Femur (tissue), 1 donor: ENCODE measurements at regions not wholly inside any gene's neighbourhood (a gene's known extent, or its start where the extent isn't known, plus 50 kb on each side); places are given as distances from the start of the nearest gene placed in this dataset.

Experiments used
- DNase-seq: peaks from one replicate; pipeline ENCODE4 v3.0.0-alpha.2; 2017

DNA sequence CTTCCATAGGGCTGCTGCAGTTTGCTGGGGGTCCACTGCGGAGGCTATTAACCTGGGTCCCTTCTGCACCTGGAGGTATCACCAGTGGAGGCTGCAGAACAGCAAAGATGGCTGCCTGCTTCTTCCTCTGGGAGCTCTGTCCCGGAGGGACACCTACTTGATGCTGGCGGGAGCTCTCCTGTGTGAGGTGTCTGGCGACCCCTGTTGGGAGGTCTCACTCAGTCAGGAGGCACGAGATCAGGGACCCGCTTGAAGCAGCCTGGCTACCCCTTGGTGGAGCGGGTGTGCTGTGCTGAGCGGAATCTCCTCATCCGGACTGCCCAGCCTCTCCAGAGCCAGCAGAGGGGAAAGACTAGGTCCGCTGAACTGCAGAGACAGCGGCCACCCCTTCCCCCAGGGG lies 56.0 kb upstream of the CTXND1 start:
- DNase-seq, result no peak

DNA sequence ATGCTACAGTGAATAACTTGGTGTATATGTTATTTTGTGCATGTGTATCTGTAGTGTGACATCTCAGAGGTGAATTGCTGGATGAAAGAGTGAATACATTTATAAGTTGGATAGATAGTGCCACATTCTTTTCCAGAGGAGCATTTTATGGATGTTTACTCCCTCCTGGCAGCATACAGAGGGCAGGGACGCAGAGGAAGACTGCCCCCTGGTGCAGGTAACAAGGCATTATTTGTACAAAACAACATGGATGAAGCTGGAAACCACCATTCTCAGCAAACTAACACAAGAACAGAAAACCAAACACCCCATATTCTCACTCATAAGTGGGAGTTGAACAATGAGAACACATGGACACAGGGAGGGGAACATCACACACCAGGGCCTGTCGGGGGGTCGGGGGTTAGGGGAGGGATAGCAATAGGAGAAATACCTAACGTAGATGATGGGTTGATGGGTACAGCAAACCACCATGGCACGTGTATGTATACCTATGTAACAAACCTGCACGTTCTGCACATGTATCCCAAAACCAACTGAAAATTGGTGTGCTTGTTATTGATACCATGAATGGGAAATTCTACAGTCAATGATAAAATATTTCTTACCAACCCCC lies 57.9 kb upstream of the CTXND1 start:
- no peak for DNase-seq

DNA sequence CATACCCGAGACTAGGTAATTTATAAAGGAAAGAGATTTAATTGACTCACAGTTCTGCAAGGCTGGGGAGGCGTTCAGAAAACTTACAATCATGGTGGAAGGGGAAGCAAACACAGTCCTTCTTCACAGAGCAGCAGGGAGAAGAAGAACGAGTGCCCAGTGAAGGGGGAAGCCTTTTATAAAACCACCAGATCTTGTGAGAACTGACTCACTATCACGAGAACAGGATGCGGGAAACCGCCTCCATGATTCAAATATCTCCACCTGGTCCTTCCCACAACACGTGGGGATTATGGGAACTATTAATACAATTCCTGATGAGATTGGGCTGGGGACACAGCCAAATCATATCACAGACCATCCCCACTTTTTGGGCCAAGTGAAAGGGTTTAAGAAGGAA lies 58.8 kb upstream of the CTXND1 start:
- no peak for DNase-seq

DNA sequence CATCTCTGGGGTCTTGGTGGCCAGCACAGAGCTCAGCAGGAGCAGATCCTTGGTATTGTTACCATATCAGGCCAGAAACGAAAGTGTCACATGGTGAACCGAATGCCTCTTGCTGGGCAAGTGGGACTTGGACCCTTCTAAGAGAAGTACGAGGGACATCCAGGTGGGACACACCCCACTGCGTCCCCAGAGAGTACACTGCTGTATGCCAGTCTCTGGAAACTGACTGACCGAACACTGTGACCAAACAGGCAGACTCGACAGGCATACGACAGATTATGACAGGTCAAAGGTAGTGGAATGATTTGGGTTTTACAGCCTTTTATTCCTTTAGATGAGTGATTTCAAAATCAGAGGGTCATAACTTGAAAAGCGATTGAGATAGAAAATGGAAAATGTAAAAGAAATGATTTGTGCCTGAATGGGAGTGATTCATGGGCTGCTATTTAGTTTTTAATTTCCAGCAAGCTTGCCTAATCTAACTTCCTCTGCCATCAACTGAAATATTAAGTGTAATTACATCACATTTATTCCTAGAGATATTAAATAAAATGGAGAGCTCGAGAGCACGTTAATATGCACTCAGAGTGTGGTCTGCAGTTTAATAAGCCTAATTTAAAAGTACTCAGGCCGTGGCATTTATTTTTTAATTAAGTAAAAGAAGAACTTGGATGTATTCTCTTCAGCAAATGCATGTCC lies 63.4 kb upstream of the CTXND1 start:
- no peak for DNase-seq

DNA sequence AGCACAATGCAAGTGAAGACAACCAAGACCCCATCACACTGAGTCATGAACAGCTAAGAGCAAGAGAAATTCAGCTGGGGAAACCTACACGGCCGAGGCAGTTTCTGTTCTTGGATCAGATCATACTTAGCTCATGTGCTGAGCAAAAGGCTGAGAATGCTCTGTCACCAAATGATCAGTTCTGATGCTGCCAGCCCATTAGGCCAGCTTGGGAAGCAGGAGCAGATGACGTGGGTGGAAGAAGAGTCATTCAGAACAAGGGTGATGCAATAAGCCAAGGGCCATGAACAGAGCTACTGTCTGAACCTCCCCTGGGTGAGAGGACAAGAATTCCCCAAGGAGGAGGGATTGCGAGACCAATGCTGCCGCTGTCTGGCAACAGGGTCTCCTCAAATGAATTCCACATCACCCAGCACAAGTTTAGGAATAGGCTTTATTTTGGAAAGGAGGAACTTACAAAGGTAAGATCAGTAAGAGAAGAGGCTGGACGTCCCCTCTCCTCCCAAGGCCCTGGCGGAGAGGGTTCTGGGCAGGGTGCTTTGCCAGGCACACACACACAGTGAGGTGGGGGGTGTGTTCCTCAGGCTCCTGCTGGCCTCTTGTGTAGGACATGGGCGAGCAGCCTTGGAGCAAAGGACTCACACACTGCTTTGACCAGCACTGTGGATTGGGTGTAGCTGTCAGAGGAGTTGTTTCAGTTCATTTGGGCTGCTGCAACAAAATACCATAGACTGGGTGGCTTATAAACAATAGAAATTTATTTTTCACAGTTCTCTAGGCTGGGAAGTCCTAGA lies 65.6 kb upstream of the CTXND1 start:
- no peak for DNase-seq

DNA sequence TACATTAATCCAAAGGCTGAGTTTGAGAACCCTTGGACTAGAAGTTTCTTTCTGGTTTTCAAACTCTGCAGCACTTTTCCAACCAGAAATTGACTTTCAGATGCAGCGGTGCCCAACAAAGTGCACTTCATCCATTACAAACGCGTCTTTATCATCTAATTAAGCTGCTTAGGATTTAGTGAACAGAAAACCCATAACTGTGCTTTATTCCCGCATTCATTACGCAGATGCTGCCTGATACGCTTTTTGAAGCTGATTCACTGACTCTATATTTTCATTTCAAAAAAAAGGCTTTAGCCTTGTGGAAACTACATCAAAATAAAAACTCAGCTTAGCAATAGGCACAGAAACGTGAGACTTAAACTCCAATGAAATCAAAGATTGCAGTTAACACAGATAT lies 69.8 kb upstream of the CTXND1 start:
- DNase-seq, result no peak

DNA sequence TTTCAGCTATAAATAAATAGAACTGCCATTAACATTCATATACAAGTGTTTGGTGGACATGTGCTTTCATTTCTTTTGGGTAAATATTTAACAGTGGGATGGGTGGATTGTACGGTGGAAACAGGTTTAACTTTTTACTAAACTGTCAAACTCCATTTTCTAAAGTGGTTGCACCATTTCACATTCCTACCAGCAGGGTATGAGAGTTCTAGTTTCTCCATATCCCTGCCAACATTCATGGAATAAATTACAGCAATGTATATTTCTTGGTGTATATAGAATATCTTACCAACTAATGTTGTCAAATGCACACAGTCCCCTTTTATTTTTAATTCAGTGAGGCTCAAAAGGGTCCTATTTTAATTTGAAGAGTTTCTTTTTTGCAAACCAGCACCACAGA lies 71.3 kb upstream of the CTXND1 start:
- no peak for DNase-seq

DNA sequence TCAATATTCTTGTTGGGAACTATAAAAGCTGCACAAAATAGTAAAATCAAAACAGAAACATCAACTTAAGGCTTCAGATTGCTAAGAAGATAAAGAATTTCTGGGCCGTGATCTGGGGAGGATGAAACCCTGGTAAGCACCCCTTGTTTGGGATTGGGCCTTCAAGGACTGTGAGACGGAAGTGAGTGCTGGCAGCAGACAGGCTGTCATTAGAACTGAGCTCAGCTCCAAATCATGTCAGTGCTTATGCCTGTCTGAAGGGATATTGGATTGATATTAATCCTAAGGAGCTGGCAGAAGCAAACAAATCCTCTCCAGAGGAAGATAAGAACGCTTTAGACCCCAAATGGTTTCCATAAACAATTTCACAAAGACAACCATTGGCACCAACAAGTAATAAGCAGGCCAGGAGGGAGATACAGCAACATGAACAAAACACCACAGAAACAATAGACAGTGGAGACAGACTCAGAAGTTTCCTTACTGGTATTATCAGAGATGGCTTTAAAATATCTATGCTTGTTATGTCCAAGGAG lies 72.6 kb upstream of the CTXND1 start:
- no peak for DNase-seq

DNA sequence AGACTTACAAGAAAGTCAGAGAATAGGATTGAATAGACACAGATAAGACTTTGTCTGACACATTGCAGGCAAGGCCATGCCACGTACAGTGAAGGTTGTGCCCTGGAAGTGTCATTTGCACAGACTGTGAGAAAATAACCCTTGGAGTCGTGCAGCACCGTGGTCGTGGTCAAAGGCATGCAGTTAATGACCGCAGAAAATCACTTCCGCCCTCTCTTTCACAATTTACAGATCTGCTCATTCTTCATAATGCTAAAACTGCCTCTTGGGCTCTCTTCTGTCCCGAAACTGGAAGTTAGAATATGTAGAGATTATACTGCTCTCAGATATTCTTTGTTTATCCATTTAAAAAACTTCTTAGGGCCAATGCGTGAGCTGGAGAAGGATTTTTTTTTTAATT lies 73.2 kb upstream of the CTXND1 start:
- no peak for DNase-seq

DNA sequence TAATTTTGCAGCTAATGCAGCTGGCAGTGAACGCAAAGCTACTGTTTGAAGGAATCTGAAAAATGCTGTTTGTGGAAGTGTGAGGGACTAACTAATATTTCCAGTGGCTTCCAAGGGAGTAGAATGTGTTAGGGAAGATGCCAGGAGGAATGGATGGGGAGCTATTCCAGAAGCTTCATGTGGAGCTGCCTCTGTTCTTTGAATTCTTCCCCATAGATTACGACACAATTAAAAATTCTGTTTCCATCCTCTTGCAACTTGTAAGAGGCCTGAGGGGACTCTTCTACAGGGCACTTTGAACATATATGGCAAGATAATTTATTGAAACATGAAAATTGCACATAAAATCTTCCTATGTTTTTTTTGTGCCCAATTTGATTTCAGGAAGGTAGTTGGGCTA lies 74.3 kb upstream of the CTXND1 start:
- DNase-seq, result no peak

DNA sequence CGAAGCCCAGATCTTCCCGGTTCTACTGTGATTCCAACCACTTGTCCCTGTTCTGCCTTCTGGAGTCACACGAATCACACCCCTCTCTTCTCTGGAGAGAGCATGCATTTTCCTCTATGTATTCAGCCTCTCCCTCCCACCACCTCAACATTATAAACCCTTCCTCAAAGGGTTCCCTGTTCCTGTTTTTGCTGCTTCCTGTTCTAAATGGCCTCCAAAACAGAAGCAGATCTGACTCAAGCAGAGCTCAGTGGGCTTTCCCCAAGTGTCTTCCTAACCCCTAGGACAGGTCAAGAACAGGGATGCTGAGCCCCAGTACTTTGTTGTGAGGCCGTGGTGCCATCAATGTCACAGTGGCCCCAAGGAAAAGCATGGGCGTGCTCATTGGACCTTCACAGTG lies 75.7 kb upstream of the ARNT2 start:
- DNase-seq, result no peak

DNA sequence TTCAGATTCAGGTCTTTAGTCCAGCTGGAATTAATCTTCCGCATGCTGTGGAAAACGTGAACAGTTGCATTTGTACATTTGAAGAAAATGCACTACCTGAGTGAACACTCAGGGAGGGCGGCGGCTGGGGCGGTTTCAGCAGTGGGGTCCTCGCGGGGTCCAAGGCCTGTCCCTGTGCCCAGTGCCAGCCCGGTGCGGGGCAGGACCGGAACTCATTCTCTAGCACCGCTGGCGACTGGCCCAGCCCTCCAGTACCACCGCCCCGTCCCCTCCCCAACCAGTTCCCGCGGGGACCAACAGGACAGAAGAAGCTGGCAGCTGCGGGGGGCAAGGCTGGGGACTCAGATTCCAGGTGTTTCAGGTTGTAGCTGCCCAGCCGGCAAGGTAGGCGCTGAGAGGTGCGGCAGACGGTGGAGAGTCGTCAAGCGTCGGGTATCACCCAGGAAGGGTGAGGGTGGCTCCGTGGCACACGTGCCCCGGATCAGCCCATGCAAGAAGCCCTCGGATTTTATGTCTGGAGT lies 72.2 kb upstream of the ARNT2 start:
- no peak for DNase-seq

DNA sequence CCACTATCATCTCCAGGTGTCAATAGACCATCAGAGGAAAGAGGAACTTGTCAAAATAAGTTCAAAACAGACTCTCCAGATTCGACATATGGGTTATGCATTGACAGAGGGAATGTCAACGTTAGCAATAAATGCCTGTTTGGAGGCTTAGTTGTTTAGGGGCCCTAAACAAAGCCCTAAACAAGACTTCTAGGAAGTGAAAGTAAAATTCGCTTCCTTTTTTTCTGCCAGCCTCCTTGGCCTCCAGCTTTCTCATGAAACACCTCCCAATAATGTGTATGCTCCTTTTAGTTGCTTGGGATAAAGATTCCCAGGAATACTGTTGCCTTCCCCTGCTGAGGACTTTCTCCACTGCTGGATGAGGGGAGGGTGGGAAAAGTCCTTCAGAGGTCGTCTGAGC lies 70.9 kb upstream of the ARNT2 start:
- DNase-seq, result no peak

DNA sequence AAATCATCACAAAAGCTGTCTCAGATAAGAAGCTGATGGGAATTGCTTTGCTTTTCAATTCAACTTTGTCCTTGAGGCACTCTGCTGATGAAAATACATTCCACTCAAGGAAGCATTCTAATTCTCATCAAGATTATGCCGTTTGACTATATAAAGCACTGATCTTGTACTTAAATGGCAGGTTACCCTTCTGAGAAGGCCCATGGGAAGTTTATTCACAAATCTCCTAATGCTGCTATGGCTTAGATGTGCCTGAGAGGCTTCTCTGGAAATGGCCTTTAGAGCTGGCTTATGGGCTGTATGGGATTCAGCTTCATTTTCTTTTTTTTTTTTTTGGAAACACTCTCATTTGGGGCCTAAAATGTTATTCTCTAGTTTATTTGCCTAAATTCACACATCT lies 69.7 kb upstream of the ARNT2 start:
- no peak for DNase-seq

DNA sequence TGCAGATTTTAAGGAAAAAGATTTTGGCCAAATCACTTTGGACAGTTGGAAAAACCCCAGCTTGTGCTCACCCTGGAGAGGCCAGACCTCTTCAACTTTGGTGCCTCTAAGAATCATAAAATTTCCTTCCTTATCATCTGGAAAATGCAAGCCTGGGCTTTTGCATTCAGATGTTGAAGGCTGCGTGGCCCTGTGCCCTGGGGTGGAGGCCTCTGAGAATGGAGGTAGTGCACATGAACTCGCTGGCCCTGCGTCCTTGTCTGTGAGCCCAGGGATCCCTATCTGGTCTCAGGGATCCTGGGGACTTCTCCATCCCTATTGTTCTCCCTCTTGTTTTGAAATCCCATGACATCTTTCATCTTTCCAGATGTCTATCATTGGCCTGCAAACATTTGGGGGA lies 64.6 kb upstream of the ARNT2 start:
- DNase-seq, result no peak

DNA sequence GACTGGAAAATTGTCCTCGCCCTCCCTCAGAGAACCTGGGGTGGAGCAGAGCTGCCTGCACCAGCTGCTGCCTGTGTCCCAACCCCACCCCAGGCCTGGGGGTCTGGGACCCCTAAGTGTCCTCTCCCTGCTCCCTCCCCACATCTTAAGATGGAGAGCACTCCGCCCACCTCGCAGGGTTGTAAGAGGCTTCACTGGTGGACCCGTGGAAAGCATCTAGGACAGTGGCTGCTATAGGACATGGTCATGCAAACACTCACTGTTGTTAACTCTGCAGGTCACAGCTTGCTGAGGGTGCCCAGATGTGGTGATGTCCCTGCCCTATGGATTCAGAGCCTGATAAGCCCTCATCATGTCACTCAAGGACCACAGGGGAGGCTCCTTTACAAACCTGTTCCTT lies 62.0 kb upstream of the ARNT2 start:
- no peak for DNase-seq

DNA sequence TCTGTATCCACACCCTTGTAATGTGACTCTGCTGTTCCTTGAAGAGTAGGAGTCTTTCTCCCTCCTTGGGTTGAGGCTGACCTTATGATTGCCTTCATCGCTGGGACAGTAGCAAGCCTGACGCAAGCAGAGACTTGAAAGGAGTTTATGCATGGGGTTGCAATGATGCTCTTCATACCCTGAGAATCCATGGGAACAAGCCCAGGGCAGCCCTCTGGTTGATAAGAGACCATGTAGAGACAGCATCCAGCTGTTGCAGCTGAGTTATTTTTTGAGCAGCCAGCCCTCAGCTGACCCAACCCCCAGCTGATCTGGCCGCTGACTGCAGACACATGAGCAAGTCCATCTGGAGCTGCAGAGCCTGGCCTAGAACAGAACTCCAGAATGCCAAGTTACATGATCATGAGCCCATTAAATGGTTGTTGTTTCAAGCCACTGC lies 60.6 kb upstream of the ARNT2 start:
- peak; percentile 40 for DNase-seq

DNA sequence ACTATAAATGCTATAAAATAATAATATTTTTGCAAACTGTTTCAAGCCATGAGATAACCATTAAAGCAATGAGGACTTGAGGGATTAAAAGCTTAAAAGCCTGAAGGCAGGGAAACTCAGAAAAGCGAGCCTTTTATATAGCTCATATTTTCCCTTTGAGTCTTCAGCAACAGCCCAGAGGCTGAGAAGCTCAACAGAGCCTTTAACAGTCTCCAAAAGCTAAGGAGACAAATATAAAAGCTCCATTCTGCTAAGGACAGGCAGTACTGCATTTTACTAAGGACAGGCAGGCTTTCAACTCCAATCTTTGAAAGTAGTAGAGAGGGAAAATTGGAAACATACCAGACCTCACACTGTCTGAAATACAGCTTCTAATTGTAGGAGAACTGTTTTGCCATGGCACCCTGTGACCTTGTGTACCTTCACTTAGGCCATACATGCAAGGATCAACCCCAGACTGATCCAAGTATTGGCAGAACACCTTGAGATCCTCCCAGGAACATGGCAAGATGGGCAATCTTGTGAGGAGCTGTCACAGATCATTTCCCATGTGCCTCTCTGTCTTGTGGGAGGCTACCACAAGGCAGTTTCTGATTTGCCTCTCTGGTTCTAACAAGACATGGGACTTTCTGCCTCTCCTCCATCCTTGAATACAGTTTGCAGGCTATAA lies 53.1 kb upstream of the ARNT2 start:
- DNase-seq, result no peak
